Activated naive CD4-positive, alpha-beta T cell treated with anti-CD3 and anti-CD28 coated beads, Interleukin-2, amount 50 U/mL, for 24 hours (primary cell): ENCODE measurements at regions not wholly inside any gene's neighbourhood (a gene's known extent, or its start where the extent isn't known, plus 50 kb on each side); places are given as distances from the start of the nearest gene placed in this dataset.

ENCODE experiments used
- H3K27ac Mint-ChIP-seq: one replicate; pipeline ENCODE4 v1.8.0; 2021; ENCODE audit warnings: mild to moderate bottlenecking, mixed read lengths
- H3K27me3 Mint-ChIP-seq: one replicate; pipeline ENCODE4 v1.8.0; 2021; ENCODE audit warnings: mixed read lengths
- H3K36me3 Mint-ChIP-seq: one replicate; pipeline ENCODE4 v1.8.0; 2021; ENCODE audit warnings: mixed read lengths
- H3K4me1 Mint-ChIP-seq: one replicate; pipeline ENCODE4 v1.8.0; 2021; ENCODE audit warnings: mixed read lengths
- H3K4me3 Mint-ChIP-seq: one replicate; pipeline ENCODE4 v1.8.0; 2021; ENCODE audit warnings: mild to moderate bottlenecking, mixed read lengths
- H3K9me3 Mint-ChIP-seq: one replicate; pipeline ENCODE4 v1.8.0; 2021; ENCODE audit warnings: mixed read lengths

GRCh38 chr1:60895701-60896100 lies 186.7 kb upstream of the NFIA start:
- H3K27me3 Mint-ChIP-seq, result peaks cover 4% of the 10 kb centered on the region
- H3K36me3 Mint-ChIP-seq, result no peaks in the 10 kb centered on the region
- no peaks in the 10 kb centered on the region for H3K9me3 Mint-ChIP-seq
- H3K4me3 Mint-ChIP-seq, result no peak overlapping the region
- no peaks in the 10 kb centered on the region for H3K4me1 Mint-ChIP-seq
- no peak overlapping the region for H3K27ac Mint-ChIP-seq

GRCh38 chr1:60895252-60895651 lies 187.1 kb upstream of the NFIA start:
- H3K36me3 Mint-ChIP-seq, result no peaks in the 10 kb centered on the region
- no peaks in the 10 kb centered on the region for H3K4me1 Mint-ChIP-seq
- no peak overlapping the region for H3K27ac Mint-ChIP-seq
- no peak overlapping the region for H3K4me3 Mint-ChIP-seq
- H3K27me3 Mint-ChIP-seq, result peaks cover 4% of the 10 kb centered on the region
- no peaks in the 10 kb centered on the region for H3K9me3 Mint-ChIP-seq

GRCh38 chr1:60894741-60895140 lies 187.6 kb upstream of the NFIA start:
- Mint-ChIP-seq H3K27me3 (peaks cover 4% of the 10 kb centered on the region), H3K9me3 (no peaks in the 10 kb centered on the region), H3K4me3 (no peak overlapping the region), H3K4me1 (no peaks in the 10 kb centered on the region), H3K36me3 (no peaks in the 10 kb centered on the region), H3K27ac (no peak overlapping the region)

- peaks cover 4% of the 10 kb centered on the region for H3K27me3 Mint-ChIP-seq
- H3K9me3 Mint-ChIP-seq, result no peaks in the 10 kb centered on the region
- H3K4me3 Mint-ChIP-seq, result no peak overlapping the region
- no peak overlapping the region for H3K27ac Mint-ChIP-seq
- no peaks in the 10 kb centered on the region for H3K4me1 Mint-ChIP-seq
- H3K36me3 Mint-ChIP-seq, result no peaks in the 10 kb centered on the region
These were observed 188.2 kb upstream of the NFIA start for GRCh38 chr1:60894130-60894529.

GRCh38 chr1:60893136-60893930 lies 189.0 kb upstream of the NFIA start:
- no peaks in the 10 kb centered on the region for H3K36me3 Mint-ChIP-seq
- H3K9me3 Mint-ChIP-seq, result no peaks in the 10 kb centered on the region
- H3K4me3 Mint-ChIP-seq, result no peak overlapping the region
- H3K27ac Mint-ChIP-seq, result no peak overlapping the region
- no peaks in the 10 kb centered on the region for H3K4me1 Mint-ChIP-seq
- H3K27me3 Mint-ChIP-seq, result peaks cover 4% of the 10 kb centered on the region

GRCh38 chr1:60891765-60892164 lies 190.6 kb upstream of the NFIA start:
- no peaks in the 10 kb centered on the region for H3K4me1 Mint-ChIP-seq
- H3K36me3 Mint-ChIP-seq, result no peaks in the 10 kb centered on the region

GRCh38 chr1:60891281-60891680 lies 191.1 kb upstream of the NFIA start:
- Mint-ChIP-seq H3K4me1 (no peaks in the 10 kb centered on the region), H3K27me3 (peaks cover 2% of the 10 kb centered on the region), H3K27ac (no peak overlapping the region), H3K36me3 (no peaks in the 10 kb centered on the region), H3K9me3 (no peaks in the 10 kb centered on the region), H3K4me3 (no peak overlapping the region)

More at GRCh38 chr1:60891765-60892164, 190.6 kb upstream of the NFIA start:
- no peak overlapping the region for H3K4me3 Mint-ChIP-seq
- no peak overlapping the region for H3K27ac Mint-ChIP-seq
- H3K27me3 Mint-ChIP-seq, result peaks cover 2% of the 10 kb centered on the region
- no peaks in the 10 kb centered on the region for H3K9me3 Mint-ChIP-seq

- Mint-ChIP-seq H3K4me1 (no peaks in the 10 kb centered on the region), H3K27ac (no peak overlapping the region), H3K27me3 (peaks cover 2% of the 10 kb centered on the region), H3K9me3 (no peaks in the 10 kb centered on the region), H3K4me3 (no peak overlapping the region), H3K36me3 (no peaks in the 10 kb centered on the region)
These were observed 191.7 kb upstream of the NFIA start for GRCh38 chr1:60890664-60891063.

GRCh38 chr1:60889709-60890108 lies 192.7 kb upstream of the NFIA start:
- Mint-ChIP-seq H3K9me3 (no peaks in the 10 kb centered on the region), H3K27me3 (peaks cover 2% of the 10 kb centered on the region), H3K27ac (no peak overlapping the region), H3K4me1 (no peaks in the 10 kb centered on the region), H3K36me3 (no peaks in the 10 kb centered on the region), H3K4me3 (no peak overlapping the region)

GRCh38 chr1:60888126-60888525 lies 194.2 kb upstream of the NFIA start:
- Mint-ChIP-seq H3K27ac (no peak overlapping the region), H3K4me3 (no peak overlapping the region), H3K4me1 (no peaks in the 10 kb centered on the region), H3K36me3 (no peaks in the 10 kb centered on the region), H3K9me3 (no peaks in the 10 kb centered on the region), H3K27me3 (peaks cover 3% of the 10 kb centered on the region)

- Mint-ChIP-seq H3K9me3 (no peaks in the 10 kb centered on the region), H3K27ac (no peak overlapping the region), H3K4me1 (no peaks in the 10 kb centered on the region)
These were observed 195.5 kb upstream of the NFIA start for GRCh38 chr1:60886793-60887331.

GRCh38 chr1:60886090-60886489 lies 196.3 kb upstream of the NFIA start:
- no peaks in the 10 kb centered on the region for H3K4me1 Mint-ChIP-seq
- H3K27ac Mint-ChIP-seq, result no peak overlapping the region
- H3K9me3 Mint-ChIP-seq, result no peaks in the 10 kb centered on the region
- H3K36me3 Mint-ChIP-seq, result no peaks in the 10 kb centered on the region
- H3K27me3 Mint-ChIP-seq, result peaks cover 1% of the 10 kb centered on the region
- no peak overlapping the region for H3K4me3 Mint-ChIP-seq

More at GRCh38 chr1:60886793-60887331, 195.5 kb upstream of the NFIA start:
- Mint-ChIP-seq H3K36me3 (no peaks in the 10 kb centered on the region), H3K4me3 (no peak overlapping the region), H3K27me3 (peaks cover 1% of the 10 kb centered on the region)

GRCh38 chr1:60880202-60880601 lies 202.2 kb upstream of the NFIA start:
- H3K4me1 Mint-ChIP-seq, result no peaks in the 10 kb centered on the region
- no peak overlapping the region for H3K4me3 Mint-ChIP-seq
- peaks cover 7% of the 10 kb centered on the region for H3K27me3 Mint-ChIP-seq
- H3K9me3 Mint-ChIP-seq, result no peaks in the 10 kb centered on the region
- H3K36me3 Mint-ChIP-seq, result no peaks in the 10 kb centered on the region
- H3K27ac Mint-ChIP-seq, result no peak overlapping the region

GRCh38 chr1:60878323-60878722 lies 204.0 kb upstream of the NFIA start:
- H3K27ac Mint-ChIP-seq, result no peak overlapping the region
- no peaks in the 10 kb centered on the region for H3K36me3 Mint-ChIP-seq
- H3K9me3 Mint-ChIP-seq, result no peaks in the 10 kb centered on the region
- no peak overlapping the region for H3K4me3 Mint-ChIP-seq
- no peaks in the 10 kb centered on the region for H3K4me1 Mint-ChIP-seq
- peaks cover 7% of the 10 kb centered on the region for H3K27me3 Mint-ChIP-seq

GRCh38 chr1:60877376-60877775 lies 205.0 kb upstream of the NFIA start:
- Mint-ChIP-seq H3K36me3 (no peaks in the 10 kb centered on the region), H3K4me3 (no peak overlapping the region), H3K27me3 (peaks cover 6% of the 10 kb centered on the region), H3K4me1 (no peaks in the 10 kb centered on the region), H3K27ac (no peak overlapping the region), H3K9me3 (no peaks in the 10 kb centered on the region)

GRCh38 chr1:60876952-60877351 lies 205.4 kb upstream of the NFIA start:
- Mint-ChIP-seq H3K36me3 (no peaks in the 10 kb centered on the region), H3K27ac (no peak overlapping the region), H3K4me1 (no peaks in the 10 kb centered on the region), H3K27me3 (peaks cover 6% of the 10 kb centered on the region), H3K9me3 (no peaks in the 10 kb centered on the region), H3K4me3 (no peak overlapping the region)

- H3K36me3 Mint-ChIP-seq, result no peaks in the 10 kb centered on the region
- H3K27ac Mint-ChIP-seq, result no peak overlapping the region
- no peak overlapping the region for H3K4me3 Mint-ChIP-seq
- no peaks in the 10 kb centered on the region for H3K4me1 Mint-ChIP-seq
- H3K27me3 Mint-ChIP-seq, result peaks cover 8% of the 10 kb centered on the region
- H3K9me3 Mint-ChIP-seq, result no peaks in the 10 kb centered on the region
These were observed 207.2 kb upstream of the NFIA start for GRCh38 chr1:60875138-60875537.
